ENCODE measurements at regions not wholly inside any gene's neighbourhood (a gene's known extent, or its start where the extent isn't known, plus 50 kb on each side); places are given as distances from the start of the nearest gene placed in this dataset.
A peak's percentile ranks its signal among the peaks of the same experiment; 100 is the strongest.

DNA sequence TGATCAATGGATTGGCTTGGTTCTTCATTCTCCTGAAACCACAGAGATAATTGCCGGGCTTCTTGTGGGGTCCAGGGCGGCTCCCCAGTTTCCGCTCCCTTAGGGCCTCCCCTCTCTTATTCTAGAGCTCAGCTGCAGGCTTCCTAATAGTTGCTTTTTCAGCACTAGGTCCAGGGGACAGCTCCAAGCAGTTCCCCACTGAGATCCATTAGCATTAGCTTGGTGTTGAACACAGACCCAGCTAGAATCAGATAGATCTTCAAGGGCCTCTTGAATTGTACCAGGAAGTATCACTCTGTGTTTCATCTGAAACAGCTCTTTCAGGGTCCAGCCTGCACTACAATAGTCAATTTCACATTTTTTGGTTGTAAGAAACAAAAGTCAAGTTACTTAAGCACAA, 238.7 kb downstream of the SEC23IP start (continued):
- no peak for TF ChIP-seq ELF4 (CRISPR knock-in tag; IDR thresholded peaks at IDR 0.05; ENCODE audit: low read depth)
- no peak for TF ChIP-seq ZNF671 (CRISPR knock-in tag; IDR thresholded peaks at IDR 0.05)
- TF ChIP-seq, protein P1, sequence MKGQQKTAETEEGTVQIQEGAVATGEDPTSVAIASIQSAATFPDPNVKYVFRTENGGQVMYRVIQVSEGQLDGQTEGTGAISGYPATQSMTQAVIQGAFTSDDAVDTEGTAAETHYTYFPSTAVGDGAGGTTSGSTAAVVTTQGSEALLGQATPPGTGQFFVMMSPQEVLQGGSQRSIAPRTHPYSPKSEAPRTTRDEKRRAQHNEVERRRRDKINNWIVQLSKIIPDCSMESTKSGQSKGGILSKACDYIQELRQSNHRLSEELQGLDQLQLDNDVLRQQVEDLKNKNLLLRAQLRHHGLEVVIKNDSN (CRISPR knock-in tag; IDR thresholded peaks at IDR 0.05), result peak; percentile 61; the same call in 1 of the 2 replicates
- no peak for TF ChIP-seq CBFB (CRISPR knock-in tag; IDR thresholded peaks at IDR 0.05; ENCODE audit: low read depth)
- no peak for TF ChIP-seq ZSCAN18 (CRISPR knock-in tag; IDR thresholded peaks at IDR 0.05)
- 0 out of 2 replicates have a peak, but pooled peaks have one; percentile 29 for TF ChIP-seq MYBL2 (CRISPR knock-in tag; IDR thresholded peaks at IDR 0.05)
- TF ChIP-seq ZBTB43 (CRISPR knock-in tag; IDR thresholded peaks at IDR 0.05), result peak; percentile 61; the same call in 1 of the 2 replicates
- no peak for TF ChIP-seq ZNF263 (CRISPR knock-in tag; IDR thresholded peaks at IDR 0.05; ENCODE audit: low read depth)
- TF ChIP-seq TEAD4 (CRISPR knock-in tag; IDR thresholded peaks at IDR 0.05), result no peak
- no peak for TF ChIP-seq ZNF121 (CRISPR knock-in tag; IDR thresholded peaks at IDR 0.05)
- TF ChIP-seq SMAD3 (CRISPR knock-in tag; IDR thresholded peaks at IDR 0.05; ENCODE audit: borderline replicate concordance), result no peak
- TF ChIP-seq ATF3 (CRISPR knock-in tag; conservative IDR thresholded peaks at IDR 0.05), result no peak
- TF ChIP-seq NFYB (CRISPR knock-in tag; conservative IDR thresholded peaks at IDR 0.05; ENCODE audit: low read depth), result no peak
- TF ChIP-seq NR2C2 (CRISPR knock-in tag; IDR thresholded peaks at IDR 0.05), result no peak
- TF ChIP-seq AR (CRISPR knock-in tag; IDR thresholded peaks at IDR 0.05), result no peak
- no peak for TF ChIP-seq SP1 (CRISPR knock-in tag; conservative IDR thresholded peaks at IDR 0.05)
- TF ChIP-seq ZNF219 (CRISPR knock-in tag; IDR thresholded peaks at IDR 0.05; ENCODE audit: borderline replicate concordance), result 0 out of 2 replicates have a peak, but pooled peaks have one; percentile 23
- no peak for TF ChIP-seq GTF2I (CRISPR knock-in tag; conservative IDR thresholded peaks at IDR 0.05)

DNA sequence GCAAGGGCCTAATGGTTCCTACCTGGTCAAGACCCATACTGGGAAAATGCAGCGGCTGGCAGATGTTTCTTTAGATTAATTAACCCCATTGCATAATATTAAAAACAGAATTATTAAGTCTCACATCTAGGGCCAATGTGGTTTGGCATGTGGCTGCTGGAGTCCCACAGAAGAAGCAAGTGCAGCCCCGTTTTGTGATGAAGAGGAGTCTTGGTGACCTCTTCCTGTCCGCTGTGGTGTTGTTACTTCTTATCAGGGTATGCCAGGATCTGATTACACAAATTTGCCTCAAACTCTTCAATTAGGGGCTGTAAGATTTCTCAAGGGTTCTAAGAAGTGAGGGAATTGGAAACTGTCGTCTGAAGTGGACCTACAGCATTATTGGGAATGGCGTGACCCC, 240.3 kb downstream of the SEC23IP start:
- no peak overlapping the region for H3K27ac Mint-ChIP-seq
- H3K9me3 Mint-ChIP-seq, result peaks cover 9% of the 10 kb centered on the region
- ChIA-PET POLR2A (no interaction called here), CTCF (no interaction called here)
- ATAC-seq (no peak), DNase-seq (ENCODE audit: low spot score) (no peak)
- peaks cover 17% of the 10 kb centered on the region for H3K4me1 Mint-ChIP-seq
- no peaks in the 10 kb centered on the region for H3K36me3 Mint-ChIP-seq
- no peaks in the 10 kb centered on the region for H3K27me3 Mint-ChIP-seq (ENCODE audit: low read depth)
- no peak overlapping the region for H3K4me3 Mint-ChIP-seq
- TF ChIP-seq CREB1 (CRISPR knock-in tag; IDR thresholded peaks at IDR 0.05), result no peak
- TF ChIP-seq GRHL2 (CRISPR knock-in tag; IDR thresholded peaks at IDR 0.05; ENCODE audit: insufficient replicate concordance, severe bottlenecking), result no peak
- no peak for TF ChIP-seq ATF1 (CRISPR knock-in tag; IDR thresholded peaks at IDR 0.05)
- TF ChIP-seq NR2C2 (CRISPR knock-in tag; IDR thresholded peaks at IDR 0.05), result no peak
- no peak for TF ChIP-seq RELA (CRISPR knock-in tag; IDR thresholded peaks at IDR 0.05; ENCODE audit: borderline replicate concordance)
- TF ChIP-seq ZNF121 (CRISPR knock-in tag; IDR thresholded peaks at IDR 0.05), result no peak
- no peak for TF ChIP-seq CREM (CRISPR knock-in tag; IDR thresholded peaks at IDR 0.05)
- no peak for TF ChIP-seq ZBTB43 (CRISPR knock-in tag; IDR thresholded peaks at IDR 0.05)
- TF ChIP-seq, protein P2, sequence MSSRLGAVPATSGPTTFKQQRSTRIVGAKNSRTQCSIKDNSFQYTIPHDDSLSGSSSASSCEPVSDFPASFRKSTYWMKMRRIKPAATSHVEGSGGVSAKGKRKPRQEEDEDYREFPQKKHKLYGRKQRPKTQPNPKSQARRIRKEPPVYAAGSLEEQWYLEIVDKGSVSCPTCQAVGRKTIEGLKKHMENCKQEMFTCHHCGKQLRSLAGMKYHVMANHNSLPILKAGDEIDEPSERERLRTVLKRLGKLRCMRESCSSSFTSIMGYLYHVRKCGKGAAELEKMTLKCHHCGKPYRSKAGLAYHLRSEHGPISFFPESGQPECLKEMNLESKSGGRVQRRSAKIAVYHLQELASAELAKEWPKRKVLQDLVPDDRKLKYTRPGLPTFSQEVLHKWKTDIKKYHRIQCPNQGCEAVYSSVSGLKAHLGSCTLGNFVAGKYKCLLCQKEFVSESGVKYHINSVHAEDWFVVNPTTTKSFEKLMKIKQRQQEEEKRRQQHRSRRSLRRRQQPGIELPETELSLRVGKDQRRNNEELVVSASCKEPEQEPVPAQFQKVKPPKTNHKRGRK (CRISPR knock-in tag; IDR thresholded peaks at IDR 0.05; ENCODE audit: borderline replicate concordance), result no peak
- no peak for TF ChIP-seq ZBTB21 (CRISPR knock-in tag; IDR thresholded peaks at IDR 0.05; ENCODE audit: borderline replicate concordance)
- TF ChIP-seq OVOL2 (CRISPR knock-in tag; IDR thresholded peaks at IDR 0.05; ENCODE audit: borderline replicate concordance), result no peak
- TF ChIP-seq, protein P3, sequence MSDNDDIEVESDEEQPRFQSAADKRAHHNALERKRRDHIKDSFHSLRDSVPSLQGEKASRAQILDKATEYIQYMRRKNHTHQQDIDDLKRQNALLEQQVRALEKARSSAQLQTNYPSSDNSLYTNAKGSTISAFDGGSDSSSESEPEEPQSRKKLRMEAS (CRISPR knock-in tag; IDR thresholded peaks at IDR 0.05), result no peak
- no peak for TF ChIP-seq NFATC4 (CRISPR knock-in tag; IDR thresholded peaks at IDR 0.05)
- TF ChIP-seq TEAD4 (CRISPR knock-in tag; IDR thresholded peaks at IDR 0.05), result no peak
- no peak for TF ChIP-seq SMAD3 (CRISPR knock-in tag; IDR thresholded peaks at IDR 0.05; ENCODE audit: borderline replicate concordance)
